K562 (cell line): ENCODE measurements at regions not wholly inside any gene's neighbourhood (a gene's known extent, or its start where the extent isn't known, plus 50 kb on each side); places are given as distances from the start of the nearest gene placed in this dataset.

Source experiments
- JUN ChIP-seq, 2 experiments: sonication (generic) in 1 of 2; formaldehyde crosslinking in 1 of 2; IDR thresholded peaks; 2 replicates each; pipeline versions ENCODE4 v1.6.1 to v1.8.0; 2012 to 2022; ENCODE audit warnings: borderline replicate concordance in 2 of 2, mild to moderate bottlenecking in 2 of 2, improper control_type of control experiment in 1 of 2, low read depth in 1 of 2, low read length in 1 of 2, missing genetic modification reagents in 1 of 2
- JUNB ChIP-seq: fragments of 450-650 bp; formaldehyde crosslinking; conservative IDR thresholded peaks from 2 replicates; pipeline ENCODE4 v1.4.0; 2020; ENCODE audit warnings: mild to moderate bottlenecking
- MAFG ChIP-seq: fragments of 450-650 bp; conservative IDR thresholded peaks from 2 replicates; pipeline ENCODE4 v1.6.1; 2016; ENCODE audit warnings: missing genetic modification characterization, missing compliant biosample characterization
- MXI1 ChIP-seq: IDR thresholded peaks from 2 replicates; pipeline ENCODE4 v1.6.1; 2011; ENCODE audit warnings: low read depth, mild to moderate bottlenecking, improper control_type of control experiment, low read length
- RUNX1 ChIP-seq: sonication (generic); IDR thresholded peaks from 2 replicates; pipeline ENCODE4 v1.6.1; 2016; ENCODE audit warnings: antibody characterized with exemption, low read depth
- ZFP1 ChIP-seq: fragments of 450-650 bp; formaldehyde crosslinking; IDR thresholded peaks from 2 replicates; pipeline ENCODE4 v1.4.0; 2020; ENCODE audit warnings: mild to moderate bottlenecking, mixed read lengths
- TF ChIP-seq, protein P1 (sequence below), 3 experiments: IDR thresholded peaks in 2 of 3; conservative IDR thresholded peaks in 1 of 3; 2 replicates each; pipeline ENCODE4 v1.5.1; 2011 to 2012; ENCODE audit warnings: low read length in 3 of 3, mild to moderate bottlenecking in 3 of 3, control low read depth in 2 of 3, improper control_type of control experiment in 1 of 3, inconsistent platforms in 1 of 3, low read depth in 1 of 3, mixed read lengths in 1 of 3, moderate library complexity in 1 of 3; ENCODE audit not compliant: insufficient read depth in 2 of 3
- TF ChIP-seq, protein P2 (sequence below): sonication (generic); formaldehyde crosslinking; IDR thresholded peaks from 2 replicates; pipeline ENCODE4 v1.8.1; 2023; ENCODE audit warnings: mild to moderate bottlenecking, missing genetic modification reagents
- TF ChIP-seq, protein P3 (sequence below): sonication (generic); formaldehyde crosslinking; IDR thresholded peaks from 2 replicates; pipeline ENCODE4 v1.8.1; 2023; ENCODE audit warnings: mild to moderate bottlenecking, missing genetic modification reagents
- TF ChIP-seq, protein P4 (sequence below), 2 experiments: fragments of 450-650 bp in 1 of 2; sonication (generic) in 1 of 2; formaldehyde crosslinking in 1 of 2; IDR thresholded peaks; 2 replicates each; pipeline versions ENCODE4 v1.7.1 to v1.9.0; 2016 to 2022; ENCODE audit warnings: inconsistent platforms in 1 of 2, mild to moderate bottlenecking in 1 of 2, missing genetic modification reagents in 1 of 2

DNA sequence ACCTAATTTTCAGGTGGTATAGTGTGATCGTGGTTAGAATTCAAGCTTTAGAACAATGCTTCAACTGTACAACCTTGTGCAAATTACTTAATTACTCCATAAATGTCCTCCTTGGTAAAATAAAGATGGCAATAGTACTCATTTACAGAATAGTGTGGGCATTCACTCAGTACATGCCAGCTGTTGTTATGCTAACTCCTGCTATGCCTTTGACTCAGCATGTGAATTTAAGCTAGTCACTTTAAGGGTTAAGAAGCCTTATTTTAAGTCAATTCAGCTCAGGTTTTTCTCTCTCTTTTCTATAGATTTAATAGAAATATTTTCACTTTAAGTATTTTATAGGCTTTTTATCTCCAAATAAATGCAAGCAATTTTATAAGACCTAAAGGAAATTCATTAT lies 335.6 kb upstream of the ITGA1 start:
- TF ChIP-seq, protein P1, sequence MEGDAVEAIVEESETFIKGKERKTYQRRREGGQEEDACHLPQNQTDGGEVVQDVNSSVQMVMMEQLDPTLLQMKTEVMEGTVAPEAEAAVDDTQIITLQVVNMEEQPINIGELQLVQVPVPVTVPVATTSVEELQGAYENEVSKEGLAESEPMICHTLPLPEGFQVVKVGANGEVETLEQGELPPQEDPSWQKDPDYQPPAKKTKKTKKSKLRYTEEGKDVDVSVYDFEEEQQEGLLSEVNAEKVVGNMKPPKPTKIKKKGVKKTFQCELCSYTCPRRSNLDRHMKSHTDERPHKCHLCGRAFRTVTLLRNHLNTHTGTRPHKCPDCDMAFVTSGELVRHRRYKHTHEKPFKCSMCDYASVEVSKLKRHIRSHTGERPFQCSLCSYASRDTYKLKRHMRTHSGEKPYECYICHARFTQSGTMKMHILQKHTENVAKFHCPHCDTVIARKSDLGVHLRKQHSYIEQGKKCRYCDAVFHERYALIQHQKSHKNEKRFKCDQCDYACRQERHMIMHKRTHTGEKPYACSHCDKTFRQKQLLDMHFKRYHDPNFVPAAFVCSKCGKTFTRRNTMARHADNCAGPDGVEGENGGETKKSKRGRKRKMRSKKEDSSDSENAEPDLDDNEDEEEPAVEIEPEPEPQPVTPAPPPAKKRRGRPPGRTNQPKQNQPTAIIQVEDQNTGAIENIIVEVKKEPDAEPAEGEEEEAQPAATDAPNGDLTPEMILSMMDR (IDR thresholded peaks at IDR 0.05 in 2 of 3, conservative IDR thresholded peaks at IDR 0.05 in 1 of 3; ENCODE audit: insufficient read depth in 2 of 3, low read depth in 1 of 3, low read length in 3 of 3): no peak
- TF ChIP-seq ZFP1: no peak
- TF ChIP-seq, protein P2, sequence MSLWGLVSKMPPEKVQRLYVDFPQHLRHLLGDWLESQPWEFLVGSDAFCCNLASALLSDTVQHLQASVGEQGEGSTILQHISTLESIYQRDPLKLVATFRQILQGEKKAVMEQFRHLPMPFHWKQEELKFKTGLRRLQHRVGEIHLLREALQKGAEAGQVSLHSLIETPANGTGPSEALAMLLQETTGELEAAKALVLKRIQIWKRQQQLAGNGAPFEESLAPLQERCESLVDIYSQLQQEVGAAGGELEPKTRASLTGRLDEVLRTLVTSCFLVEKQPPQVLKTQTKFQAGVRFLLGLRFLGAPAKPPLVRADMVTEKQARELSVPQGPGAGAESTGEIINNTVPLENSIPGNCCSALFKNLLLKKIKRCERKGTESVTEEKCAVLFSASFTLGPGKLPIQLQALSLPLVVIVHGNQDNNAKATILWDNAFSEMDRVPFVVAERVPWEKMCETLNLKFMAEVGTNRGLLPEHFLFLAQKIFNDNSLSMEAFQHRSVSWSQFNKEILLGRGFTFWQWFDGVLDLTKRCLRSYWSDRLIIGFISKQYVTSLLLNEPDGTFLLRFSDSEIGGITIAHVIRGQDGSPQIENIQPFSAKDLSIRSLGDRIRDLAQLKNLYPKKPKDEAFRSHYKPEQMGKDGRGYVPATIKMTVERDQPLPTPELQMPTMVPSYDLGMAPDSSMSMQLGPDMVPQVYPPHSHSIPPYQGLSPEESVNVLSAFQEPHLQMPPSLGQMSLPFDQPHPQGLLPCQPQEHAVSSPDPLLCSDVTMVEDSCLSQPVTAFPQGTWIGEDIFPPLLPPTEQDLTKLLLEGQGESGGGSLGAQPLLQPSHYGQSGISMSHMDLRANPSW (CRISPR knock-in tag): no peak
- no peak for TF ChIP-seq JUNB
- TF ChIP-seq, protein P3, sequence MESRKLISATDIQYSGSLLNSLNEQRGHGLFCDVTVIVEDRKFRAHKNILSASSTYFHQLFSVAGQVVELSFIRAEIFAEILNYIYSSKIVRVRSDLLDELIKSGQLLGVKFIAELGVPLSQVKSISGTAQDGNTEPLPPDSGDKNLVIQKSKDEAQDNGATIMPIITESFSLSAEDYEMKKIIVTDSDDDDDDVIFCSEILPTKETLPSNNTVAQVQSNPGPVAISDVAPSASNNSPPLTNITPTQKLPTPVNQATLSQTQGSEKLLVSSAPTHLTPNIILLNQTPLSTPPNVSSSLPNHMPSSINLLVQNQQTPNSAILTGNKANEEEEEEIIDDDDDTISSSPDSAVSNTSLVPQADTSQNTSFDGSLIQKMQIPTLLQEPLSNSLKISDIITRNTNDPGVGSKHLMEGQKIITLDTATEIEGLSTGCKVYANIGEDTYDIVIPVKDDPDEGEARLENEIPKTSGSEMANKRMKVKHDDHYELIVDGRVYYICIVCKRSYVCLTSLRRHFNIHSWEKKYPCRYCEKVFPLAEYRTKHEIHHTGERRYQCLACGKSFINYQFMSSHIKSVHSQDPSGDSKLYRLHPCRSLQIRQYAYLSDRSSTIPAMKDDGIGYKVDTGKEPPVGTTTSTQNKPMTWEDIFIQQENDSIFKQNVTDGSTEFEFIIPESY (CRISPR knock-in tag): no peak
- no peak for TF ChIP-seq JUN (IDR thresholded peaks at IDR 0.05; ENCODE audit: borderline replicate concordance, low read depth, low read length)
- TF ChIP-seq JUN (CRISPR knock-in tag; IDR thresholded peaks at IDR 0.05; ENCODE audit: borderline replicate concordance): no peak
- no peak for TF ChIP-seq RUNX1
- no peak for TF ChIP-seq MXI1
- TF ChIP-seq MAFG (tag): no peak
- TF ChIP-seq, protein P4, sequence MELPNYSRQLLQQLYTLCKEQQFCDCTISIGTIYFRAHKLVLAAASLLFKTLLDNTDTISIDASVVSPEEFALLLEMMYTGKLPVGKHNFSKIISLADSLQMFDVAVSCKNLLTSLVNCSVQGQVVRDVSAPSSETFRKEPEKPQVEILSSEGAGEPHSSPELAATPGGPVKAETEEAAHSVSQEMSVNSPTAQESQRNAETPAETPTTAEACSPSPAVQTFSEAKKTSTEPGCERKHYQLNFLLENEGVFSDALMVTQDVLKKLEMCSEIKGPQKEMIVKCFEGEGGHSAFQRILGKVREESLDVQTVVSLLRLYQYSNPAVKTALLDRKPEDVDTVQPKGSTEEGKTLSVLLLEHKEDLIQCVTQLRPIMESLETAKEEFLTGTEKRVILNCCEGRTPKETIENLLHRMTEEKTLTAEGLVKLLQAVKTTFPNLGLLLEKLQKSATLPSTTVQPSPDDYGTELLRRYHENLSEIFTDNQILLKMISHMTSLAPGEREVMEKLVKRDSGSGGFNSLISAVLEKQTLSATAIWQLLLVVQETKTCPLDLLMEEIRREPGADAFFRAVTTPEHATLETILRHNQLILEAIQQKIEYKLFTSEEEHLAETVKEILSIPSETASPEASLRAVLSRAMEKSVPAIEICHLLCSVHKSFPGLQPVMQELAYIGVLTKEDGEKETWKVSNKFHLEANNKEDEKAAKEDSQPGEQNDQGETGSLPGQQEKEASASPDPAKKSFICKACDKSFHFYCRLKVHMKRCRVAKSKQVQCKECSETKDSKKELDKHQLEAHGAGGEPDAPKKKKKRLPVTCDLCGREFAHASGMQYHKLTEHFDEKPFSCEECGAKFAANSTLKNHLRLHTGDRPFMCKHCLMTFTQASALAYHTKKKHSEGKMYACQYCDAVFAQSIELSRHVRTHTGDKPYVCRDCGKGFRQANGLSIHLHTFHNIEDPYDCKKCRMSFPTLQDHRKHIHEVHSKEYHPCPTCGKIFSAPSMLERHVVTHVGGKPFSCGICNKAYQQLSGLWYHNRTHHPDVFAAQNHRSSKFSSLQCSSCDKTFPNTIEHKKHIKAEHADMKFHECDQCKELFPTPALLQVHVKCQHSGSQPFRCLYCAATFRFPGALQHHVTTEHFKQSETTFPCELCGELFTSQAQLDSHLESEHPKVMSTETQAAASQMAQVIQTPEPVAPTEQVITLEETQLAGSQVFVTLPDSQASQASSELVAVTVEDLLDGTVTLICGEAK (IDR thresholded peaks at IDR 0.05): no peak
- TF ChIP-seq, protein P4 (CRISPR knock-in tag; IDR thresholded peaks at IDR 0.05): no peak
